Liver (tissue), 8 donors: ENCODE measurements at regions not wholly inside any gene's neighbourhood (a gene's known extent, or its start where the extent isn't known, plus 50 kb on each side); places are given as distances from the start of the nearest gene placed in this dataset.

ENCODE experiments used
- DNase-seq: peaks from one replicate; pipeline ENCODE4 v3.0.0-alpha.2; 2017; ENCODE audit warnings: low spot score
- H3K27ac ChIP-seq, 2 donors: one replicate each; pipeline ENCODE4 v1.7.0; 2013; ENCODE audit warnings: inconsistent platforms in 2 of 2, low read length in 2 of 2, control low read depth in 1 of 2, low read depth in 1 of 2, mild to moderate bottlenecking in 1 of 2
- H3K27me3 ChIP-seq, 4 donors: one replicate each; pipeline versions ENCODE4 v1.6.1 to v1.7.0; 2013; ENCODE audit warnings: low read length in 3 of 4, inconsistent platforms in 1 of 4, mild to moderate bottlenecking in 1 of 4, moderate library complexity in 1 of 4; ENCODE audit not compliant: control insufficient read depth in 4 of 4, insufficient read depth in 4 of 4
- H3K36me3 ChIP-seq, 4 donors: one replicate each; pipeline versions ENCODE4 v1.6.1 to v1.7.0; 2013; ENCODE audit warnings: low read length in 3 of 4, mild to moderate bottlenecking in 3 of 4, low read depth in 1 of 4, moderate library complexity in 1 of 4; ENCODE audit not compliant: control insufficient read depth in 4 of 4, insufficient read depth in 3 of 4
- H3K4me1 ChIP-seq, 4 donors: one replicate each; pipeline versions ENCODE4 v1.6.1 to v1.7.0; 2013; ENCODE audit warnings: low read length in 3 of 4, mild to moderate bottlenecking in 3 of 4, moderate library complexity in 1 of 4; ENCODE audit not compliant: control insufficient read depth in 4 of 4, insufficient read depth in 4 of 4
- H3K4me3 ChIP-seq, 3 donors: one replicate each; pipeline versions ENCODE4 v1.6.1 to v1.7.0; 2013; ENCODE audit warnings: low read length in 3 of 3, control low read depth in 1 of 3, low read depth in 1 of 3, mild to moderate bottlenecking in 1 of 3
- H3K9ac ChIP-seq, 2 donors: one replicate each; pipeline ENCODE4 v1.7.0; 2013; ENCODE audit warnings: low read length in 2 of 2, mild to moderate bottlenecking in 2 of 2, moderate library complexity in 2 of 2, control low read depth in 1 of 2, low read depth in 1 of 2
- H3K9me3 ChIP-seq, 4 donors: one replicate each; pipeline versions ENCODE4 v1.6.1 to v1.7.0; 2013; ENCODE audit warnings: low read length in 3 of 4; ENCODE audit not compliant: control insufficient read depth in 4 of 4
- CTCF ChIP-seq: fragments of 150-350 bp; IDR thresholded peaks from 2 replicates; pipeline ENCODE4 v1.5.1; 2017; ENCODE audit warnings: improper control_type of control experiment, low read depth, low read length; ENCODE audit not compliant: missing input control
- EGR1 ChIP-seq, 2 donors: IDR thresholded peaks; 2 replicates each; pipeline ENCODE4 v1.6.1; 2016 to 2018; ENCODE audit warnings: antibody characterized with exemption in 2 of 2, low read depth in 2 of 2
- FOXA1 ChIP-seq: IDR thresholded peaks from 2 replicates; pipeline ENCODE4 v1.6.1; 2016; ENCODE audit warnings: antibody characterized with exemption
- FOXA2 ChIP-seq: IDR thresholded peaks from 2 replicates; pipeline ENCODE4 v1.6.1; 2016; ENCODE audit warnings: antibody characterized with exemption
- GABPA ChIP-seq, 2 donors: IDR thresholded peaks in 1 of 2; conservative IDR thresholded peaks in 1 of 2; 2 replicates each; pipeline ENCODE4 v1.6.1; 2016; ENCODE audit warnings: antibody characterized with exemption in 2 of 2, mild to moderate bottlenecking in 1 of 2, moderate library complexity in 1 of 2
- HNF4A ChIP-seq, 2 donors: conservative IDR thresholded peaks; 2 replicates each; pipeline ENCODE4 v1.6.1; 2016; ENCODE audit warnings: antibody characterized with exemption in 2 of 2, mild to moderate bottlenecking in 2 of 2
- HNF4G ChIP-seq: IDR thresholded peaks from 2 replicates; pipeline ENCODE4 v1.6.1; 2016; ENCODE audit warnings: antibody characterized with exemption
- JUND ChIP-seq, 2 donors: IDR thresholded peaks; 2 replicates each; pipeline ENCODE4 v1.6.1; 2016; ENCODE audit warnings: antibody characterized with exemption in 2 of 2
- MAX ChIP-seq: IDR thresholded peaks from 2 replicates; pipeline ENCODE4 v1.6.1; 2016; ENCODE audit warnings: antibody characterized with exemption
- NR2F2 ChIP-seq: IDR thresholded peaks from 2 replicates; pipeline ENCODE4 v1.6.1; 2016; ENCODE audit warnings: antibody characterized with exemption
- RXRA ChIP-seq, 2 donors: IDR thresholded peaks; 2 replicates each; pipeline ENCODE4 v1.6.1; 2017 to 2018; ENCODE audit warnings: antibody characterized with exemption in 2 of 2, mild to moderate bottlenecking in 1 of 2
- SP1 ChIP-seq: IDR thresholded peaks from 2 replicates; pipeline ENCODE4 v1.6.1; 2018; ENCODE audit warnings: antibody characterized with exemption, mild to moderate bottlenecking
- WGBS: extraction: QIAGEN DNeasy Blood & Tissue Kit; methylation state at CpG from one replicate; pipeline ENCODE4 v1.1.7; 2013; 5-methylcytosine and 5-hydroxymethylcytosine counted together
- TF ChIP-seq, protein P1 (sequence below): IDR thresholded peaks from 2 replicates; pipeline ENCODE4 v1.6.1; 2016; ENCODE audit warnings: antibody characterized with exemption
- TF ChIP-seq, protein P2 (sequence below): IDR thresholded peaks from 2 replicates; pipeline ENCODE4 v1.6.1; 2016; ENCODE audit warnings: antibody characterized with exemption
- TF ChIP-seq, protein P3 (sequence below): IDR thresholded peaks from 2 replicates; pipeline ENCODE4 v1.6.1; 2016; ENCODE audit warnings: antibody characterized with exemption, mild to moderate bottlenecking
- donor health status: healthy.
- donor health status: healthy.
- donor health status: healthy.
- donor health status: healthy.
- donor health status: healthy.

DNA sequence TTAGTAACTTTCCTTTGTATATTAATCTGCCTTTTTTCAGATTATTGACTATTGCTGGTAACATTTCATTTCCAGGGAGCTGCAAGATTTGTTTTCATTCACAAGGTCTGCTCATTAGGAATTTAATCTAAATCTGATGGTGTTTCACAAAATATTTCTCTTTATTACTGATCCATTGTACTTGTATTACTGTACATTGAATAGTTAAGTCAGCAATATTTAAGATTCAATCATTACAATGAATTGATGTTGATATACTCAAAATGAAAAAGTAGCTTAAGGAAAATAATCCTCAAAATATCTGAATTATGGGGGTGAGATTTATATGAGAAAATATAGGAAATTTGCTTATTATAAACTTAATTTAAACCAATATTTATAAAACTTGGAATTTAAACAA is 308.6 kb upstream of the PBX1 start:
- Histone ChIP-seq H3K4me1 (no peaks in the 10 kb centered on the region), H3K27me3 (no peaks in the 10 kb centered on the region), H3K36me3 (no peaks in the 10 kb centered on the region), H3K9ac (no peak overlapping the region), H3K9me3 (no peaks in the 10 kb centered on the region), H3K4me3 (no peak overlapping the region), H3K27ac (no peak overlapping the region)
- no peak for TF ChIP-seq RXRA (IDR thresholded peaks at IDR 0.05)
- TF ChIP-seq CTCF = no peak
- DNase-seq = no peak

DNA sequence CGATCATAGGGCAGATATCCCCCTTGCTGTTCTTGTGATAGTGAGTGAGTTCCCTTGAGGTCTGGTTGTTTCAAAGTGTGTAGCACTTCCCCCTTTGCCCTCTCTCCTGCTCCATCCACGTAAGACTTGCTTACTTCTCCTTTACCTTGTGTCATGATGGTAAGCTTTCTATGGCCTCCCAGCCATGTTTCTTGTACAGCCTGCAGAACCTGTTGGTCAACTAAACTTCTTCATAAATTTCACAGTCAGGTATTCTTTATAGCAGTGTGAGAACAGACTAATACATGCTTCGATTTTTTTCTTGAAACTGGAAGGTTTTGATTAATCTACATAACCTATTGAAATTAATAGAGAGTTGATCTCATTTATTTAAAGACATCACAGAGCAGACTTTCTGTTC is 302.5 kb upstream of the PBX1 start:
- TF ChIP-seq HNF4G (no peak), SP1 (no peak), MAX (no peak), FOXA1 (no peak), NR2F2 (no peak), EGR1 (IDR thresholded peaks at IDR 0.05; ENCODE audit: low read depth in 2 of 2) (no peak), JUND (IDR thresholded peaks at IDR 0.05) (no peak), CTCF (no peak)
- TF ChIP-seq, protein P1, sequence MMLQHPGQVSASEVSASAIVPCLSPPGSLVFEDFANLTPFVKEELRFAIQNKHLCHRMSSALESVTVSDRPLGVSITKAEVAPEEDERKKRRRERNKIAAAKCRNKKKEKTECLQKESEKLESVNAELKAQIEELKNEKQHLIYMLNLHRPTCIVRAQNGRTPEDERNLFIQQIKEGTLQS = no peak
- TF ChIP-seq, protein P2, sequence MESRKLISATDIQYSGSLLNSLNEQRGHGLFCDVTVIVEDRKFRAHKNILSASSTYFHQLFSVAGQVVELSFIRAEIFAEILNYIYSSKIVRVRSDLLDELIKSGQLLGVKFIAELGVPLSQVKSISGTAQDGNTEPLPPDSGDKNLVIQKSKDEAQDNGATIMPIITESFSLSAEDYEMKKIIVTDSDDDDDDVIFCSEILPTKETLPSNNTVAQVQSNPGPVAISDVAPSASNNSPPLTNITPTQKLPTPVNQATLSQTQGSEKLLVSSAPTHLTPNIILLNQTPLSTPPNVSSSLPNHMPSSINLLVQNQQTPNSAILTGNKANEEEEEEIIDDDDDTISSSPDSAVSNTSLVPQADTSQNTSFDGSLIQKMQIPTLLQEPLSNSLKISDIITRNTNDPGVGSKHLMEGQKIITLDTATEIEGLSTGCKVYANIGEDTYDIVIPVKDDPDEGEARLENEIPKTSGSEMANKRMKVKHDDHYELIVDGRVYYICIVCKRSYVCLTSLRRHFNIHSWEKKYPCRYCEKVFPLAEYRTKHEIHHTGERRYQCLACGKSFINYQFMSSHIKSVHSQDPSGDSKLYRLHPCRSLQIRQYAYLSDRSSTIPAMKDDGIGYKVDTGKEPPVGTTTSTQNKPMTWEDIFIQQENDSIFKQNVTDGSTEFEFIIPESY = no peak
- 74% methylated on average over 3 of the region's 3 CpGs for WGBS
- Histone ChIP-seq H3K27me3 (peaks cover 0 to 4% (median 0%) of the 10 kb centered on the region in 4 donors), H3K4me1 (no peaks in the 10 kb centered on the region), H3K27ac (no peak overlapping the region), H3K4me3 (no peak overlapping the region), H3K36me3 (no peaks in the 10 kb centered on the region), H3K9ac (no peak overlapping the region), H3K9me3 (no peaks in the 10 kb centered on the region)
- no peak for DNase-seq

GRCh38 chr1:164261691-164262240 is 297.2 kb upstream of the PBX1 start:
- Histone ChIP-seq H3K27ac (no peak overlapping the region), H3K4me1 (no peaks in the 10 kb centered on the region), H3K36me3 (no peaks in the 10 kb centered on the region), H3K4me3 (no peak overlapping the region), H3K9ac (no peak overlapping the region), H3K9me3 (no peaks in the 10 kb centered on the region), H3K27me3 (peaks cover 0 to 4% (median 0%) of the 10 kb centered on the region in 4 donors)
- 73% methylated on average over 2 of the region's 2 CpGs for WGBS
- DNase-seq = no peak
- TF ChIP-seq, protein P1 = no peak
- TF ChIP-seq RXRA (IDR thresholded peaks at IDR 0.05) (no peak), SP1 (no peak), GABPA (IDR thresholded peaks at IDR 0.05 in 1 of 2, conservative IDR thresholded peaks at IDR 0.05 in 1 of 2) (no peak), EGR1 (IDR thresholded peaks at IDR 0.05; ENCODE audit: low read depth in 2 of 2) (no peak), HNF4A (conservative IDR thresholded peaks at IDR 0.05) (no peak), FOXA2 (no peak)
- TF ChIP-seq, protein P3, sequence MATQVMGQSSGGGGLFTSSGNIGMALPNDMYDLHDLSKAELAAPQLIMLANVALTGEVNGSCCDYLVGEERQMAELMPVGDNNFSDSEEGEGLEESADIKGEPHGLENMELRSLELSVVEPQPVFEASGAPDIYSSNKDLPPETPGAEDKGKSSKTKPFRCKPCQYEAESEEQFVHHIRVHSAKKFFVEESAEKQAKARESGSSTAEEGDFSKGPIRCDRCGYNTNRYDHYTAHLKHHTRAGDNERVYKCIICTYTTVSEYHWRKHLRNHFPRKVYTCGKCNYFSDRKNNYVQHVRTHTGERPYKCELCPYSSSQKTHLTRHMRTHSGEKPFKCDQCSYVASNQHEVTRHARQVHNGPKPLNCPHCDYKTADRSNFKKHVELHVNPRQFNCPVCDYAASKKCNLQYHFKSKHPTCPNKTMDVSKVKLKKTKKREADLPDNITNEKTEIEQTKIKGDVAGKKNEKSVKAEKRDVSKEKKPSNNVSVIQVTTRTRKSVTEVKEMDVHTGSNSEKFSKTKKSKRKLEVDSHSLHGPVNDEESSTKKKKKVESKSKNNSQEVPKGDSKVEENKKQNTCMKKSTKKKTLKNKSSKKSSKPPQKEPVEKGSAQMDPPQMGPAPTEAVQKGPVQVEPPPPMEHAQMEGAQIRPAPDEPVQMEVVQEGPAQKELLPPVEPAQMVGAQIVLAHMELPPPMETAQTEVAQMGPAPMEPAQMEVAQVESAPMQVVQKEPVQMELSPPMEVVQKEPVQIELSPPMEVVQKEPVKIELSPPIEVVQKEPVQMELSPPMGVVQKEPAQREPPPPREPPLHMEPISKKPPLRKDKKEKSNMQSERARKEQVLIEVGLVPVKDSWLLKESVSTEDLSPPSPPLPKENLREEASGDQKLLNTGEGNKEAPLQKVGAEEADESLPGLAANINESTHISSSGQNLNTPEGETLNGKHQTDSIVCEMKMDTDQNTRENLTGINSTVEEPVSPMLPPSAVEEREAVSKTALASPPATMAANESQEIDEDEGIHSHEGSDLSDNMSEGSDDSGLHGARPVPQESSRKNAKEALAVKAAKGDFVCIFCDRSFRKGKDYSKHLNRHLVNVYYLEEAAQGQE = no peak
